Natural killer cell (primary cell): ENCODE measurements at regions not wholly inside any gene's neighbourhood (a gene's known extent, or its start where the extent isn't known, plus 50 kb on each side); places are given as distances from the start of the nearest gene placed in this dataset.

Source experiments
- ATAC-seq, 3 donors: fragments of 150-1000 bp in 2 of 3; fragments of 200-7000 bp in 1 of 3; cut with Tn5 transposase; 1 replicate in 1 of 3; 2 replicates in 2 of 3; pipeline ENCODE4 v1.10.0; 2021; ENCODE audit warnings: mild to moderate bottlenecking in 2 of 3, moderate library complexity in 2 of 3
- DNase-seq, 2 donors: peaks; one replicate each; pipeline versions ENCODE4 v3.0.0 to v3.0.0-alpha.2; 2013 to 2021; ENCODE audit warnings: mixed read lengths in 1 of 2
- H3K27ac ChIP-seq: one replicate; pipeline ENCODE4 v1.5.1; 2013; ENCODE audit warnings: mild to moderate bottlenecking, low read length
- H3K27me3 ChIP-seq: one replicate; pipeline ENCODE4 v1.6.1; 2013; ENCODE audit warnings: low read length; ENCODE audit not compliant: control insufficient read depth, insufficient read depth
- H3K36me3 ChIP-seq: one replicate; pipeline ENCODE4 v1.6.1; 2013; ENCODE audit warnings: low read length; ENCODE audit not compliant: control insufficient read depth, insufficient read depth
- H3K4me1 ChIP-seq: one replicate; pipeline ENCODE4 v1.6.1; 2013; ENCODE audit warnings: low read length; ENCODE audit not compliant: control insufficient read depth, insufficient read depth
- H3K4me3 ChIP-seq: one replicate; pipeline ENCODE4 v1.5.1; 2013; ENCODE audit warnings: low read length
- H3K9me3 ChIP-seq: one replicate; pipeline ENCODE4 v1.6.1; 2013; ENCODE audit warnings: low read length; ENCODE audit not compliant: control insufficient read depth, insufficient read depth
- H3K27ac Mint-ChIP-seq, 2 donors: one replicate each; pipeline ENCODE4 v1.8.0; 2022; ENCODE audit warnings: mild to moderate bottlenecking in 2 of 2, mixed read lengths in 2 of 2, moderate library complexity in 1 of 2
- H3K27me3 Mint-ChIP-seq, 2 donors: one replicate each; pipeline ENCODE4 v1.8.0; 2022; ENCODE audit warnings: low read depth in 2 of 2, mixed read lengths in 2 of 2
- H3K36me3 Mint-ChIP-seq: one replicate; pipeline ENCODE4 v1.8.0; 2022; ENCODE audit warnings: mixed read lengths
- H3K4me1 Mint-ChIP-seq, 2 donors: one replicate each; pipeline ENCODE4 v1.8.0; 2022; ENCODE audit warnings: mixed read lengths in 2 of 2
- H3K4me3 Mint-ChIP-seq: one replicate; pipeline ENCODE4 v1.8.0; 2022; ENCODE audit warnings: mild to moderate bottlenecking, moderate library complexity, mixed read lengths
- H3K9me3 Mint-ChIP-seq, 2 donors: one replicate each; pipeline ENCODE4 v1.8.0; 2022; ENCODE audit warnings: mixed read lengths in 2 of 2
- CTCF ChIP-seq: fragments of 200-600 bp; IDR thresholded peaks from one replicate; pipeline ENCODE4 v1.8.0; 2022; ENCODE audit warnings: antibody characterized with exemption
- WGBS: methylation state at CpG from one replicate; pipeline ENCODE4 v1.1.7; 2013; ENCODE audit warnings: missing lambda C conversion rate; ENCODE audit not compliant: insufficient coverage; 5-methylcytosine and 5-hydroxymethylcytosine counted together
- intact Hi-C: fragments of 100-400 bp; cut with micrococcal nuclease; formaldehyde crosslinking; loops from one replicate; pipeline ENCODE4 v1.14.2; 2022

GRCh38 chr10:128536259-128536658 is 410.0 kb upstream of the MKI67 start:
- H3K27me3 ChIP-seq = peaks cover 9% of the 10 kb centered on the region
- H3K4me1 ChIP-seq = no peaks in the 10 kb centered on the region
- Mint-ChIP-seq H3K4me3 (no peak overlapping the region), H3K36me3 (no peaks in the 10 kb centered on the region), H3K4me1 (no peaks in the 10 kb centered on the region), H3K9me3 (no peaks in the 10 kb centered on the region), H3K27ac (no peak overlapping the region), H3K27me3 (peaks cover 29 to 31% of the 10 kb centered on the region in 2 donors)
- intact Hi-C loops = no loop called here
- ATAC-seq (no peak), DNase-seq (no peak)
- H3K4me3 ChIP-seq = no peak overlapping the region
- no peak for TF ChIP-seq CTCF
- 63% methylated on average over 6 of the region's 6 CpGs for WGBS
- H3K27ac ChIP-seq = no peak overlapping the region
- no peaks in the 10 kb centered on the region for H3K36me3 ChIP-seq
- H3K9me3 ChIP-seq = no peaks in the 10 kb centered on the region

GRCh38 chr10:128537834-128538330 is 411.7 kb upstream of the MKI67 start:
- peaks cover 11% of the 10 kb centered on the region for H3K27me3 ChIP-seq
- H3K9me3 ChIP-seq = no peaks in the 10 kb centered on the region
- no peak overlapping the region for H3K27ac ChIP-seq
- H3K4me3 ChIP-seq = no peak overlapping the region
- no peak overlapping the region for H3K4me3 Mint-ChIP-seq
- TF ChIP-seq CTCF = no peak
- no peaks in the 10 kb centered on the region for H3K36me3 Mint-ChIP-seq
- no peaks in the 10 kb centered on the region for H3K36me3 ChIP-seq
- H3K9me3 Mint-ChIP-seq = no peaks in the 10 kb centered on the region
- 10% methylated on average over 6 of the region's 7 CpGs for WGBS
- DNase-seq (no peak), ATAC-seq (no peak)
- H3K27ac Mint-ChIP-seq = no peak overlapping the region
- no peaks in the 10 kb centered on the region for H3K4me1 ChIP-seq
- H3K4me1 Mint-ChIP-seq = no peaks in the 10 kb centered on the region
- intact Hi-C loops = no loop called here
- peaks cover 37 to 46% of the 10 kb centered on the region in 2 donors for H3K27me3 Mint-ChIP-seq

- Mint-ChIP-seq H3K4me3 (no peak overlapping the region), H3K36me3 (no peaks in the 10 kb centered on the region), H3K4me1 (no peaks in the 10 kb centered on the region), H3K9me3 (no peaks in the 10 kb centered on the region), H3K27ac (no peak overlapping the region), H3K27me3 (peaks cover 35 to 52% of the 10 kb centered on the region in 2 donors)
- no peaks in the 10 kb centered on the region for H3K4me1 ChIP-seq
- peaks cover 11% of the 10 kb centered on the region for H3K27me3 ChIP-seq
- 65% methylated on average over 5 of the region's 5 CpGs for WGBS
- no peak overlapping the region for H3K27ac ChIP-seq
- intact Hi-C loops = no loop called here
- no peak overlapping the region for H3K4me3 ChIP-seq
- TF ChIP-seq CTCF = no peak
- DNase-seq (no peak), ATAC-seq (no peak)
- H3K36me3 ChIP-seq = no peaks in the 10 kb centered on the region
- H3K9me3 ChIP-seq = no peaks in the 10 kb centered on the region
Measured at GRCh38 chr10:128538671-128539070, 412.4 kb upstream of the MKI67 start.

GRCh38 chr10:128539510-128540127 is 413.4 kb upstream of the MKI67 start:
- no peaks in the 10 kb centered on the region for H3K36me3 Mint-ChIP-seq
- no peaks in the 10 kb centered on the region for H3K9me3 ChIP-seq
- H3K36me3 ChIP-seq = no peaks in the 10 kb centered on the region
- no peaks in the 10 kb centered on the region for H3K4me1 ChIP-seq
- ATAC-seq = no peak
- 49% methylated on average over 9 of the region's 10 CpGs for WGBS
- TF ChIP-seq CTCF = no peak
- no peak overlapping the region for H3K27ac ChIP-seq
- H3K27me3 Mint-ChIP-seq = peaks cover 35 to 52% of the 10 kb centered on the region in 2 donors
- no peaks in the 10 kb centered on the region for H3K9me3 Mint-ChIP-seq
- no peak overlapping the region for H3K27ac Mint-ChIP-seq
- no peak for DNase-seq
- no peak overlapping the region for H3K4me3 Mint-ChIP-seq
- intact Hi-C loops = no loop called here
- H3K4me3 ChIP-seq = no peak overlapping the region
- H3K27me3 ChIP-seq = peaks cover 11% of the 10 kb centered on the region
- no peaks in the 10 kb centered on the region for H3K4me1 Mint-ChIP-seq
